ENCODE measurements at regions not wholly inside any gene's neighbourhood (a gene's known extent, or its start where the extent isn't known, plus 50 kb on each side); places are given as distances from the start of the nearest gene placed in this dataset.
A peak's percentile ranks its signal among the peaks of the same experiment; 100 is the strongest.

- ATAC-seq: no peak
- FAIRE-seq: peak; percentile 32
- H3K27ac ChIP-seq: no peak overlapping the region
- H3K9me3 ChIP-seq: peaks cover 10% of the 10 kb centered on the region; the same call in 2 of the 3 replicates
- H3K4me3 ChIP-seq: no peak overlapping the region
- H3K4me1 ChIP-seq: no peaks in the 10 kb centered on the region; the same call in 2 of the 3 replicates
- TF ChIP-seq ZSCAN20 (CRISPR knock-in tag; IDR thresholded peaks at IDR 0.05) (no peak), USF2 (IDR thresholded peaks at IDR 0.05) (no peak), MAX (IDR thresholded peaks at IDR 0.05) (no peak), NFE2L2 (conservative IDR thresholded peaks at IDR 0.05; ENCODE audit: low read length) (no peak), RAD21 (conservative IDR thresholded peaks at IDR 0.05 in 1 of 2, IDR thresholded peaks at IDR 0.05 in 1 of 2) (no peak), RNF2 (IDR thresholded peaks at IDR 0.05; ENCODE audit: borderline replicate concordance, low read depth) (no peak), BCL3 (IDR thresholded peaks at IDR 0.05) (no peak), HEYL (CRISPR knock-in tag; IDR thresholded peaks at IDR 0.05) (no peak), PBX3 (IDR thresholded peaks at IDR 0.05) (no peak), RFX5 (IDR thresholded peaks at IDR 0.05) (no peak), FOSB (CRISPR knock-in tag; IDR thresholded peaks at IDR 0.05) (no peak), BHLHE40 (IDR thresholded peaks at IDR 0.05; ENCODE audit: low read depth, low read length) (no peak)
- CTCF ChIA-PET: no interaction called here
- no peak for DNase-seq (ENCODE audit: low read depth in 1 of 2, low spot score in 1 of 2)
- 54% methylated on average over 2 of the region's 2 CpGs for WGBS (ENCODE audit: missing lambda C conversion rate)
- POLR2A ChIA-PET: no interaction called here
- H3K4me2 ChIP-seq: no peak overlapping the region
These were observed 230.8 kb upstream of the CST7 start for GRCh38 chr20:24718277-24718676.

GRCh38 chr20:24718696-24719095 lies 230.4 kb upstream of the CST7 start:
- no peak for ATAC-seq
- no peak for TF ChIP-seq BCL3 (IDR thresholded peaks at IDR 0.05)
- peaks cover 7% of the 10 kb centered on the region; the same call in 2 of the 3 replicates for H3K9me3 ChIP-seq
- CTCF ChIA-PET: no interaction called here
- no peak for DNase-seq (ENCODE audit: low read depth in 1 of 2, low spot score in 1 of 2)
- H3K4me3 ChIP-seq: no peak overlapping the region
- FAIRE-seq: no peak
- POLR2A ChIA-PET: no interaction called here
- no peaks in the 10 kb centered on the region; the same call in 2 of the 3 replicates for H3K4me1 ChIP-seq
- 63% methylated on average over 1 of the region's 1 CpG for WGBS (ENCODE audit: missing lambda C conversion rate)
- H3K4me2 ChIP-seq: no peak overlapping the region
- H3K27ac ChIP-seq: no peak overlapping the region

GRCh38 chr20:24720957-24721356 lies 228.1 kb upstream of the CST7 start:
- Histone ChIP-seq H3K4me1 (no peaks in the 10 kb centered on the region; the same call in 2 of the 3 replicates), H3K9me3 (no peaks in the 10 kb centered on the region), H3K27ac (no peak overlapping the region), H3K4me2 (no peak overlapping the region), H3K4me3 (no peak overlapping the region)
- no peak for DNase-seq (ENCODE audit: low read depth in 1 of 2, low spot score in 1 of 2)
- ATAC-seq: no peak
- CTCF ChIA-PET: no interaction called here
- FAIRE-seq: peak; percentile 23
- TF ChIP-seq E2F6 (IDR thresholded peaks at IDR 0.05; ENCODE audit: borderline replicate concordance, low read depth): no peak
- no peak for TF ChIP-seq JUNB (IDR thresholded peaks at IDR 0.05)
- TF ChIP-seq HMGXB4 (CRISPR knock-in tag; IDR thresholded peaks at IDR 0.05; ENCODE audit: borderline replicate concordance): no peak
- no peak for TF ChIP-seq SREBF2 (IDR thresholded peaks at IDR 0.05)
- no peak for TF ChIP-seq CTCF (IDR thresholded peaks at IDR 0.05)
- TF ChIP-seq RAD21 (conservative IDR thresholded peaks at IDR 0.05 in 1 of 2, IDR thresholded peaks at IDR 0.05 in 1 of 2): no peak
- TF ChIP-seq SMC3 (IDR thresholded peaks at IDR 0.05): no peak
- TF ChIP-seq RARB (CRISPR knock-in tag; IDR thresholded peaks at IDR 0.05): no peak
- no peak for TF ChIP-seq CBX2 (IDR thresholded peaks at IDR 0.05; ENCODE audit: borderline replicate concordance, low read depth)
- no peak for TF ChIP-seq USF2 (IDR thresholded peaks at IDR 0.05)
- TF ChIP-seq HDAC2 (IDR thresholded peaks at IDR 0.05): no peak
- POLR2A ChIA-PET: no interaction called here
- 44% methylated on average over 4 of the region's 4 CpGs for WGBS (ENCODE audit: missing lambda C conversion rate)

Measured in A549 (cell line).